ENCODE measurements at regions not wholly inside any gene's neighbourhood (a gene's known extent, or its start where the extent isn't known, plus 50 kb on each side); places are given as distances from the start of the nearest gene placed in this dataset.

GRCh38 chr4:151459375-151459774, 50.4 kb downstream of the FHIP1A start:
- ChIA-PET POLR2A (no interaction called here), CTCF (no interaction called here)
- BruUV-seq (replicated peaks) = no TSS peak
- Histone ChIP-seq H3K9me3 (ENCODE audit: control insufficient read depth, insufficient read depth, low read depth, low read length) (no peaks in the 10 kb centered on the region), H3K4me1 (ENCODE audit: control insufficient read depth, insufficient read depth, low read length) (no peaks in the 10 kb centered on the region), H3K36me3 (ENCODE audit: control insufficient read depth, insufficient read depth, low read length) (no peaks in the 10 kb centered on the region), H3K27ac (ENCODE audit: low read length) (no peak overlapping the region), H3K4me3 (ENCODE audit: low read depth in 2 of 2, low read length in 2 of 2) (no peak overlapping the region), H3K27me3 (ENCODE audit: control insufficient read depth, insufficient read depth, low read length) (no peaks in the 10 kb centered on the region; the same call in 1 of the 2 replicates)
- in situ Hi-C loops (cut with HindIII; ENCODE audit: low pct_unique_long_range_greater_than_20kb, low sequenced_read_pairs) = no loop called here
- TF ChIP-seq TCF7L2 (IDR thresholded peaks at IDR 0.05; ENCODE audit: low read depth, low read length) (no peak), REST (IDR thresholded peaks at IDR 0.05; ENCODE audit: insufficient read depth in 1 of 2, low read depth in 2 of 2, low read length in 1 of 2) (no peak), POLR2AphosphoS5 (IDR thresholded peaks at IDR 0.05; ENCODE audit: low read depth, low read length) (no peak), SIN3A (IDR thresholded peaks at IDR 0.05; ENCODE audit: borderline replicate concordance, insufficient read depth, low read depth, low read length) (no peak), CTCF (IDR thresholded peaks at IDR 0.05) (no peak)
- ATAC-seq (no peak), DNase-seq (ENCODE audit: low read depth, low spot score) (no peak)
- intact Hi-C loops (cut with micrococcal nuclease; ENCODE audit: unreplicated experiment) = no loop called here

DNA sequence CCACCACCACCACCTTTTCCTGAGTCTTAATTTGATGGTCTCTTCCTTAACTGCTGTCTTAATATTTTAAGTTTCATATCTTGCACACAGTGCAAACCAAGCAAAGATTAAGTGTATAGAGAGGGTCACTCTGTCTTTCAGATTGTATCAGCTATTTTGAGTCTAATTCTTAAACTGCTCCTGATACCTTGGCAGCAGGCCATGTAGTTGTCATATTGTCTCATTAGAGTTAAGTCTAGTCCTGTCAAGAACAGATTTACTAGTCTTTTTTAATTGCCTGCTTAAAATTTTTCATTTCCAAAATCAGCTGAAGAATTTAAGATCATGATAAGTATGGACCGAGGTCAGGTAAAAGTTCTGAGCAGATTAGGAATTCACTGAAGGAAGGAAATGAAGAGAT, 51.5 kb downstream of the FHIP1A start:
- Histone ChIP-seq H3K4me3 (ENCODE audit: low read depth in 2 of 2, low read length in 2 of 2) (no peak overlapping the region), H3K9me3 (ENCODE audit: control insufficient read depth, insufficient read depth, low read depth, low read length) (no peaks in the 10 kb centered on the region), H3K27ac (ENCODE audit: low read length) (no peak overlapping the region), H3K36me3 (ENCODE audit: control insufficient read depth, insufficient read depth, low read length) (no peaks in the 10 kb centered on the region), H3K27me3 (ENCODE audit: control insufficient read depth, insufficient read depth, low read length) (no peaks in the 10 kb centered on the region; the same call in 1 of the 2 replicates), H3K4me1 (ENCODE audit: control insufficient read depth, insufficient read depth, low read length) (no peaks in the 10 kb centered on the region)
- CTCF ChIA-PET = no interaction called here
- intact Hi-C loops (cut with micrococcal nuclease; ENCODE audit: unreplicated experiment) = no loop called here
- TF ChIP-seq CTCF (IDR thresholded peaks at IDR 0.05) (no peak), SIN3A (IDR thresholded peaks at IDR 0.05; ENCODE audit: borderline replicate concordance, insufficient read depth, low read depth, low read length) (no peak), TCF7L2 (IDR thresholded peaks at IDR 0.05; ENCODE audit: low read depth, low read length) (no peak), REST (IDR thresholded peaks at IDR 0.05; ENCODE audit: insufficient read depth in 1 of 2, low read depth in 2 of 2, low read length in 1 of 2) (no peak), POLR2AphosphoS5 (IDR thresholded peaks at IDR 0.05; ENCODE audit: low read depth, low read length) (no peak)
- no TSS peak for BruUV-seq (replicated peaks)
- no peak for ATAC-seq
- POLR2A ChIA-PET = no interaction called here
- in situ Hi-C loops (cut with HindIII; ENCODE audit: low pct_unique_long_range_greater_than_20kb, low sequenced_read_pairs) = no loop called here
- no peak for DNase-seq (ENCODE audit: low read depth, low spot score)
